HepG2 (cell line): ENCODE measurements at regions not wholly inside any gene's neighbourhood (a gene's known extent, or its start where the extent isn't known, plus 50 kb on each side); places are given as distances from the start of the nearest gene placed in this dataset.

ENCODE experiments used
- ATAC-seq: fragments of 200-7000 bp; cut with Tn5 transposase; 3 replicates; pipeline ENCODE4 v1.9.1; 2020; ENCODE audit warnings: mild to moderate bottlenecking, moderate library complexity
- BruUV-seq: library from RNA; stranded (reverse); fragments of 400-500 nt; replicated peaks from 2 replicates; lab custom pipeline; 2021; lab: Mats Ljungman, UMichigan
- CTCF ChIA-PET: fragments of 300-600 bp; formaldehyde crosslinking; extraction: SDS; loops from one replicate; lab custom pipeline; 2021; ENCODE audit warnings: low total read pairs, inconsistent platforms, low intra/inter-chr PET ratio; lab: Yijun Ruan, JAX
- POLR2A ChIA-PET: fragments of 350-600 bp; sonication (Branson Sonifier 250); formaldehyde crosslinking; loops from one replicate; lab custom pipeline; 2020; ENCODE audit warnings: antibody characterized with exemption, inconsistent platforms; lab: Yijun Ruan, JAX
- DNase-seq: peaks from one replicate; pipeline ENCODE4 v3.0.0-alpha.2; 2015; ENCODE audit warnings: low spot score
- FAIRE-seq: peaks from 3 replicates; lab custom pipeline; 2011; peaks lifted over from hg19 to GRCh38; lab: Jason Lieb, UNC
- H2AFZ ChIP-seq: one replicate; pipeline ENCODE4 v1.6.1; 2011; ENCODE audit warnings: low read length, inconsistent platforms
- H3K27ac ChIP-seq: fragments of 300-600 bp; 3 replicates; pipeline ENCODE4 v1.8.0; 2011; ENCODE audit warnings: mixed run types, mild to moderate bottlenecking, mixed read lengths, low read length, inconsistent platforms; ENCODE audit not compliant: insufficient read depth; ENCODE audit errors: extremely low read length
- H3K27me3 ChIP-seq, 2 experiments: fragments of 200-600 bp in 1 of 2; 2 replicates in 1 of 2; 3 replicates in 1 of 2; pipeline versions ENCODE4 v1.6.0 to v1.8.0; 2011; ENCODE audit warnings: low read length in 2 of 2, mild to moderate bottlenecking in 2 of 2, moderate library complexity in 2 of 2, inconsistent platforms in 1 of 2; ENCODE audit not compliant: insufficient read depth in 2 of 2, control insufficient read depth in 1 of 2
- H3K36me3 ChIP-seq, 2 experiments: fragments of 200-600 bp in 1 of 2; replicated peaks in 1 of 2; 2 replicates in 1 of 2; 3 replicates in 1 of 2; pipeline versions ENCODE4 v1.5.1 to v1.8.0; 2011; ENCODE audit warnings: low read length in 2 of 2, inconsistent platforms in 1 of 2; ENCODE audit not compliant: insufficient read depth in 2 of 2, control insufficient read depth in 1 of 2
- H3K4me1 ChIP-seq: 2 replicates; pipeline ENCODE4 v1.5.1; 2012; ENCODE audit warnings: low read length, inconsistent platforms; ENCODE audit not compliant: insufficient read depth
- H3K4me2 ChIP-seq: 2 replicates; pipeline ENCODE4 v1.6.0; 2011; ENCODE audit warnings: low read depth, low read length, inconsistent platforms
- H3K4me3 ChIP-seq, 3 experiments: fragments of 200-600 bp in 1 of 3; sonication (generic), shearing (Covaris generic) in 1 of 3; replicated peaks in 1 of 3; 2 replicates each; pipeline ENCODE4 v1.5.1; 2011 to 2016; ENCODE audit warnings: low read length in 3 of 3, inconsistent platforms in 2 of 3, low read depth in 2 of 3, mild to moderate bottlenecking in 2 of 3, control low read depth in 1 of 3, mixed read lengths in 1 of 3; ENCODE audit not compliant: insufficient read depth in 1 of 3
- H3K79me2 ChIP-seq: one replicate; pipeline ENCODE4 v1.6.1; 2011; ENCODE audit warnings: low read length, inconsistent platforms; ENCODE audit not compliant: insufficient read depth
- H3K9ac ChIP-seq: 2 replicates; pipeline ENCODE4 v1.6.0; 2011; ENCODE audit warnings: mild to moderate bottlenecking, low read depth, low read length, inconsistent platforms; ENCODE audit not compliant: insufficient read depth
- H3K9me3 ChIP-seq: 2 replicates; pipeline ENCODE4 v1.5.1; 2012; ENCODE audit warnings: mild to moderate bottlenecking, low read length
- H4K20me1 ChIP-seq: 2 replicates; pipeline ENCODE4 v1.6.0; 2011; ENCODE audit warnings: inconsistent platforms, mild to moderate bottlenecking, low read length, moderate library complexity; ENCODE audit not compliant: insufficient read depth
- CENPX ChIP-seq: sonication (generic); formaldehyde crosslinking; IDR thresholded peaks from 2 replicates; pipeline ENCODE4 v1.9.0; 2021; ENCODE audit warnings: mild to moderate bottlenecking, missing genetic modification reagents, moderate library complexity
- ETV6 ChIP-seq: sonication (generic); formaldehyde crosslinking; conservative IDR thresholded peaks from 2 replicates; pipeline ENCODE4 v1.4.0; 2020; ENCODE audit warnings: missing genetic modification reagents
- FOSL1 ChIP-seq: sonication (generic); formaldehyde crosslinking; IDR thresholded peaks from 2 replicates; pipeline ENCODE4 v1.9.0; 2021; ENCODE audit warnings: missing genetic modification reagents, borderline replicate concordance
- GRHL1 ChIP-seq: sonication (generic); formaldehyde crosslinking; conservative IDR thresholded peaks from 2 replicates; pipeline ENCODE4 v1.8.0; 2022; ENCODE audit warnings: missing genetic modification reagents
- PREB ChIP-seq: sonication (generic); formaldehyde crosslinking; IDR thresholded peaks from 2 replicates; pipeline ENCODE4 v1.4.0; 2020; ENCODE audit warnings: missing genetic modification reagents
- RORA ChIP-seq: sonication (generic); formaldehyde crosslinking; IDR thresholded peaks from 2 replicates; pipeline ENCODE4 v1.5.0; 2020; ENCODE audit warnings: mild to moderate bottlenecking, missing genetic modification reagents, moderate library complexity
- ZFP62 ChIP-seq: sonication (generic); formaldehyde crosslinking; IDR thresholded peaks from 2 replicates; pipeline ENCODE4 v1.4.0; 2020; ENCODE audit warnings: missing genetic modification reagents
- ZNF264 ChIP-seq: sonication (generic); formaldehyde crosslinking; IDR thresholded peaks from 2 replicates; pipeline ENCODE4 v1.4.0; 2020; ENCODE audit warnings: missing genetic modification reagents
- ZNF318 ChIP-seq: sonication (generic); formaldehyde crosslinking; IDR thresholded peaks from 2 replicates; pipeline ENCODE4 v1.4.0; 2020; ENCODE audit warnings: mild to moderate bottlenecking, missing genetic modification reagents
- ZNF343 ChIP-seq: sonication (generic); formaldehyde crosslinking; IDR thresholded peaks from 2 replicates; pipeline ENCODE4 v1.4.0; 2020; ENCODE audit warnings: mild to moderate bottlenecking, missing genetic modification reagents
- ZNF550 ChIP-seq: sonication (generic); formaldehyde crosslinking; IDR thresholded peaks from 2 replicates; pipeline ENCODE4 v1.4.0; 2020; ENCODE audit warnings: mild to moderate bottlenecking, missing genetic modification reagents, borderline replicate concordance
- ZNF562 ChIP-seq: sonication (generic); formaldehyde crosslinking; IDR thresholded peaks from 2 replicates; pipeline ENCODE4 v1.8.0; 2022; ENCODE audit warnings: missing genetic modification reagents, borderline replicate concordance
- ZNF788 ChIP-seq: sonication (generic); formaldehyde crosslinking; IDR thresholded peaks from 2 replicates; pipeline ENCODE4 v1.5.0; 2020; ENCODE audit warnings: mild to moderate bottlenecking, missing genetic modification reagents, borderline replicate concordance
- WGBS: methylation state at CpG from one replicate; pipeline ENCODE4 v1.1.6; 2017; ENCODE audit warnings: low lambda C conversion rate; 5-methylcytosine and 5-hydroxymethylcytosine counted together
- in situ Hi-C: cut with HindIII; loops from 2 replicates; pipeline ENCODE4 v1.10.0; 2017; ENCODE audit warnings: low pct_unique_long_range_greater_than_20kb; ENCODE audit not compliant: extremely low pct_ligation_motif_present
- intact Hi-C: fragments of 100-400 bp; cut with micrococcal nuclease; formaldehyde crosslinking; loops from one replicate; pipeline ENCODE4 v1.10.0; 2022; ENCODE audit not compliant: unreplicated experiment

- Histone ChIP-seq H3K4me2 (no peak overlapping the region), H3K9me3 (no peaks in the 10 kb centered on the region), H2AFZ (no peak overlapping the region), H3K27me3 (peaks cover 0 to 18% of the 10 kb centered on the region in 2 experiments; a peak in 4 of 5 replicates), H3K4me3 (no peak overlapping the region), H4K20me1 (no peaks in the 10 kb centered on the region), H3K36me3 (no peaks in the 10 kb centered on the region), H3K4me1 (no peaks in the 10 kb centered on the region), H3K9ac (no peak overlapping the region), H3K27ac (no peak overlapping the region), H3K79me2 (no peaks in the 10 kb centered on the region)
- ATAC-seq, result no peak
- 61% methylated on average over 4 of the region's 4 CpGs for WGBS
- in situ Hi-C loops (no loop called here), intact Hi-C loops (no loop called here)
- ChIA-PET POLR2A (no interaction called here), CTCF (no interaction called here)
- no TSS peak for BruUV-seq
- no peak for DNase-seq
- FAIRE-seq, result no peak
- no peak for TF ChIP-seq ZNF562 (CRISPR knock-in tag)
- TF ChIP-seq ZFP62, result no peak
- no peak for TF ChIP-seq ETV6
- TF ChIP-seq PREB, result no peak
- TF ChIP-seq ZNF343, result no peak
- no peak for TF ChIP-seq ZNF264 (CRISPR knock-in tag)
- TF ChIP-seq ZNF788 (CRISPR knock-in tag), result no peak
- TF ChIP-seq CENPX, result no peak
- TF ChIP-seq FOSL1 (CRISPR knock-in tag), result no peak
- TF ChIP-seq GRHL1 (CRISPR knock-in tag), result no peak
- no peak for TF ChIP-seq ZNF318 (CRISPR knock-in tag)
- no peak for TF ChIP-seq ZNF550 (CRISPR knock-in tag)
- no peak for TF ChIP-seq RORA (CRISPR knock-in tag)
Measured at GRCh38 chr5:73365301-73365853, 83.2 kb downstream of the FOXD1 start.
